Cardiac fibroblast (primary cell): ENCODE measurements at regions not wholly inside any gene's neighbourhood (a gene's known extent, or its start where the extent isn't known, plus 50 kb on each side); places are given as distances from the start of the nearest gene placed in this dataset.

Experiments used
- DNase-seq, 2 donors: peaks; one replicate each; pipeline versions ENCODE4 v3.0.0 to v3.0.0-alpha.2; 2010; ENCODE audit warnings: low read depth in 2 of 2
- H3K4me3 ChIP-seq, 2 donors: replicated peaks in 1 of 2; 1 replicate in 1 of 2; 2 replicates in 1 of 2; pipeline ENCODE4 v1.5.1; 2011; ENCODE audit warnings: low read depth in 2 of 2, low read length in 2 of 2, mild to moderate bottlenecking in 2 of 2, moderate library complexity in 1 of 2
- CTCF ChIP-seq: IDR thresholded peaks from one replicate; pipeline ENCODE4 v1.5.1; 2011; ENCODE audit warnings: low read depth, mild to moderate bottlenecking, low read length, inconsistent platforms

GRCh38 chr4:179596621-179597020 is 2154.4 kb upstream of the AGA start:
- no peak overlapping the region for H3K4me3 ChIP-seq
- DNase-seq = no peak
- no peak for TF ChIP-seq CTCF

GRCh38 chr4:179597301-179597700 is 2155.1 kb upstream of the AGA start:
- TF ChIP-seq CTCF = no peak
- no peak for DNase-seq
- no peak overlapping the region for H3K4me3 ChIP-seq

GRCh38 chr4:179601671-179602070 is 2159.4 kb upstream of the AGA start:
- TF ChIP-seq CTCF = no peak
- no peak for DNase-seq

GRCh38 chr4:179605196-179605595 is 2163.0 kb upstream of the AGA start:
- DNase-seq = peak; percentile 10 to 19
- no peak overlapping the region for H3K4me3 ChIP-seq
- TF ChIP-seq CTCF = no peak

More at GRCh38 chr4:179601671-179602070, 2159.4 kb upstream of the AGA start:
- H3K4me3 ChIP-seq = no peak overlapping the region

- DNase-seq = no peak
- H3K4me3 ChIP-seq = no peak overlapping the region
- TF ChIP-seq CTCF = no peak
Measured at GRCh38 chr4:179607003-179607402, 2164.8 kb upstream of the AGA start.

GRCh38 chr4:179615704-179616103 is 2173.5 kb upstream of the AGA start:
- H3K4me3 ChIP-seq = no peak overlapping the region
- DNase-seq = no peak
- no peak for TF ChIP-seq CTCF

- DNase-seq = no peak
- no peak for TF ChIP-seq CTCF
- H3K4me3 ChIP-seq = no peak overlapping the region
Measured at GRCh38 chr4:179618966-179619365, 2176.7 kb upstream of the AGA start.
